ENCODE measurements at regions not wholly inside any gene's neighbourhood (a gene's known extent, or its start where the extent isn't known, plus 50 kb on each side); places are given as distances from the start of the nearest gene placed in this dataset.

DNA sequence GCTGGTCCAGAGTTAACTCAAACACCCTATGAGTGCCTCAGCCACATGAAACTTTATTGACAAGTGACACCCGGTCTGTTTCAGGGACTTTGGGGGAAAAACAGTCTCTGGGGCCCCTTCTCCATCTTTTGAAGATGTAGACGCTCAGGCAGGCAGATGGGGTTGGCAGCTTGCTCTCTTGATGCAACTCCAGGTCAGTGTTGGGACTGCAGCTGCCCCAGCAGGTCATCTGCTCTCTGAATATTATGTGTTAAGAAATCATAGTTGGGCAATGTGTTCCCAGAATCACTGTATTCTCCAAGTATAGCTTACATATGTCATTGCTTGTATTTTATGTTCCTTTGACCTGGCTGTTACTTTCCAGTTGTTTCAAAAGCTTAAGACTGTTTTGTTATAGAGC, 544.9 kb upstream of the MGMT start:
- TF ChIP-seq, protein P1, sequence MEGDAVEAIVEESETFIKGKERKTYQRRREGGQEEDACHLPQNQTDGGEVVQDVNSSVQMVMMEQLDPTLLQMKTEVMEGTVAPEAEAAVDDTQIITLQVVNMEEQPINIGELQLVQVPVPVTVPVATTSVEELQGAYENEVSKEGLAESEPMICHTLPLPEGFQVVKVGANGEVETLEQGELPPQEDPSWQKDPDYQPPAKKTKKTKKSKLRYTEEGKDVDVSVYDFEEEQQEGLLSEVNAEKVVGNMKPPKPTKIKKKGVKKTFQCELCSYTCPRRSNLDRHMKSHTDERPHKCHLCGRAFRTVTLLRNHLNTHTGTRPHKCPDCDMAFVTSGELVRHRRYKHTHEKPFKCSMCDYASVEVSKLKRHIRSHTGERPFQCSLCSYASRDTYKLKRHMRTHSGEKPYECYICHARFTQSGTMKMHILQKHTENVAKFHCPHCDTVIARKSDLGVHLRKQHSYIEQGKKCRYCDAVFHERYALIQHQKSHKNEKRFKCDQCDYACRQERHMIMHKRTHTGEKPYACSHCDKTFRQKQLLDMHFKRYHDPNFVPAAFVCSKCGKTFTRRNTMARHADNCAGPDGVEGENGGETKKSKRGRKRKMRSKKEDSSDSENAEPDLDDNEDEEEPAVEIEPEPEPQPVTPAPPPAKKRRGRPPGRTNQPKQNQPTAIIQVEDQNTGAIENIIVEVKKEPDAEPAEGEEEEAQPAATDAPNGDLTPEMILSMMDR (IDR thresholded peaks at IDR 0.05): no peak
- TF ChIP-seq POLR2A (IDR thresholded peaks at IDR 0.05) (no peak), EP300 (IDR thresholded peaks at IDR 0.05) (no peak)

Data from ovary (tissue), 3 donors.